IPS-NIHi11 (cell line): ENCODE measurements at regions not wholly inside any gene's neighbourhood (a gene's known extent, or its start where the extent isn't known, plus 50 kb on each side); places are given as distances from the start of the nearest gene placed in this dataset.
"Not testable (repeated sequence)": the region's sequence is repeated elsewhere in the genome, so short reads cannot be mapped to it uniquely, and the experiment has no call there.

Experiments used
- DNase-seq: peaks from one replicate; pipeline ENCODE4 v3.0.0; 2012; ENCODE audit warnings: mixed read lengths, low spot score

DNA sequence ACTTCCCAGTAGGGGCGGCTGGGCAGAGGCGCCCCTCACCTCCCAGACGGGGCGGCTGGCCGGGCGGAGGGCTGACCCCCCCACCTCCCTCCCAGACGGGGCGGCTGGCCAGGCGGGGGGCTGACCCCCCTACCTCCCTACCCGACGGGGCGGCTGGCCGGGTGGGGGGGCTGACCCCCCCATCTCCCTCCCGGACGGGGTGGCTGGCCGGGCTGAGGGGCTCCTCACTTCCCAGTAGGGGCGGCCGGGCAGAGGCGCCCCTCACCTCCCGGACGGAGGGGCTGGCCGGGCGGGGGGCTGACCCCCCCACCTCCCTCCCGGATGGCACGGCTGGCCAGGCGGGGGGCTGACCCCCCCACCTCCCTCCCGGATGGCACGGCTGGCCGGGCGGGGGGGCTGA lies 508.1 kb upstream of the PHF14 start:
- DNase-seq, result not testable (repeated sequence)

DNA sequence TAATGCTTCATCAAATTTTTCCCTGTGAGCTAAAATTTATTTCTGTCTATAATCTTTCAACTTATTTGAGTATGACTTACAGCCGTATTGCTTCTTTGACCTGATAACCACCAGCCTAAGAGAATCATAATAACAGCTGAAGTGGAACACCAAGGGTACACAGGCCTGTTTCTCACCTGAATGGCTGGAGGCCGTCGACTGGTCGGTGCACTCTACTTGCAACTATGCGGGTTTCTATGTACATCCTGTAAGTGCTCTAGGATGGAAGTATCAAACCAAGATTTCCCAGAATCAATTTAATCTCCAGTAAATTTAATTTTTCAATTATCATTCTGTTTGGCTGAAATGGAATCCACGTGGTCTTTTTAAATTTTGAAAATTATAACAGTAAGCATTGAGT lies 504.8 kb upstream of the PHF14 start:
- DNase-seq, result no peak

DNA sequence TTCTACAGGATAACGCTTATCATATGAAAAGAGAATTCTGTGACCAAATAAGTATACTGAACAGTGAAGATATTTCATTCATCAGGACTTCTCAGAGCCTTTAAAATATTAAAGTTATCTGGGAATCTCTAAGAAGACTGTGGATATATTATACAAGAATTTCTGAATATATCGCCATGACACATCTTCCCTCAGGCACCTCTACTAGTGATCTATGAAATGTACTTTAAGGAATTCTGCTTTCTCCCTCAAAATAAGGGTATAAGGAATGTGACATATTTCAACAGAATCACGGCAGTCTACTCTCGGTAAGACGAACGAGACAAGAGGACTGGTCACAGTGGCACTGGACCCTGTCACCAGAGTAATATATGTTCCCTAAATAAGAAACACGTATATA lies 504.2 kb upstream of the PHF14 start:
- DNase-seq, result no peak

DNA sequence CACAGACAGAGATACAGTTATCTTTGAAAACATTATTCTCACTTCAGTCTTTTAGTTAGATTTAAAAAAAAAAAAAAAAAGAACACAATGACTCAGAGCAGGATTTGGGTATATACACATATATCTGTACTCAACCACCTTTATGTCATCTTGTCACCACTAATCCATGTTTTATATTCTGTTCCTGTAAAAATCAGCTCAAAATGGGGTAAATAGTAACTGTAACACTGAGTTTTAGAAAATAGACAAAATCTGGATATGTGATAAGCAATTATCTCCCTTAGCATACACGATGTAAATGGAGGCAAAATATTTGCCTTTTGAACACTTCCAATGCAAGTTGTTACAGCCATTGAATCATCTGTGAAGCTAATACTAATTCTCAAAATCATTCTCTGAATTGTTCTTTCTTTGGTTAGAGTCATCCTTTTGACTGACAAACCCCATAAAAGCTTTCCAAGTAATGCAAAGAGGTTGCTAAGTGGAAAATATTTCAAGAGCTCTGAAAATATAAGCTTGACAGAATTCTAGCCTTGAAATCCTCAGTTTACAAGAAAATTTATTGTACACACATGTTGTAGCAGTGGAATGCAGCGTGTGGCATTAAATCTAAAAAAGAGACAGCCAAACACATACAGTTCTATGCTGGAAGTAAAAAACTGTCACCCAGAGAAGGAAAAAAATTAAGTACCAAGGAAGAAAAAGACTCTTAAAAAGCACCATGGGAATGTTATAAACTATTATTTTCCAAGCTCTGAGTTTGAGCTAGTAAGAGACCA lies 502.2 kb upstream of the PHF14 start:
- DNase-seq, result no peak

DNA sequence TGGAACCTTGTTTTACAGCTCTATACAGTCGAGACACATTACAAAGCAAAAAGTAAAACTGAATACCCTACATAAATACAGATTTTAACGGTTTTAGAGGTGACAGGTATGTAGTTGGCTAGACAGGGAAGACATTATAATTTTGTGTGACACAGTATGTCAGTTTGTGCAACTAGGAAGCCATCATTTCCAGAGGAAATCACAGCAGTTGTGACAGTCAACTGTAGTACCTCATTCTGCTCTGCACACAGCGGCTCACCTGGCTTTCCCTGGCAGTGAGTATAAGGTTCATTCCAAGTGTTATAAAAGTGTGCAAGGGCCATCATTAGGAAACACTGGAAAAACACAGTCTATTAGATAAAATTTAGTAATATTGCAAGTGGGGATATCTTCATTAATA lies 501.6 kb upstream of the PHF14 start:
- DNase-seq, result no peak

DNA sequence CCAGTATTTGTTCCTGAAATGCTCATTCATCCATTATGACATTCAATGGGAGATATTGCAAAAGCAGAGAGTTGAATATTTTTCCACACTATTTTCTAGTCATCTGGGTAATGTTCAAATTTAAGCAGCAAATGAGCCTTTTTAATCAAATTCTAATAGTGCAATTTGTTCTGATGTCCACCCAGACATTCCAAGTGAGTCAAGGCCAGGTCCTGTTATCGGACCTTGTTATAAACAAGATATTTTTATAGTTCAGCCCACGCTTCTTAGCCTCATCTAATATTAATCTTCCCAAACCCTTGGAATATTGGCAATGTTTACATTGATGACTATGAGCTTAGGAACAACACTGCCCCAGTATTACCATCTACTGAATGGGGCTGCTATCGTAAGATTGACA lies 500.1 kb upstream of the PHF14 start:
- no peak for DNase-seq

DNA sequence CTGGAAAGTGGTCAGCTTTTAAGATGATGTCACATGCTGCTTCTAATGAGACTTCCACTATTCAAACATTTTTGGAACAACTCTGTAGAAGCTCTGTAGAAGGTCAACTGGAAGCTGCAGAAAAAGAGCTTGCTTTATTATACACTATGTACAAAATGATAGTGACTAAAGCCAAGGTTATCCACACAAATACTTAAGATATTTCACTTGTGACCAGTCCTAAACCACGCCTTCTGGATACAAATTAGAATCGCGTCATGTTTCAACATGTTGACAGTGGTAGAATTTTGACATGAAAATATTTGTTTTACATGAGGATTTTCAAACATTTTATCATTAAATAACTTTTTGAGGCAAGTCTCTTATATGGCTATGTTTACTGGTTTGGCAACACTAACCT lies 499.6 kb upstream of the PHF14 start:
- DNase-seq, result no peak

DNA sequence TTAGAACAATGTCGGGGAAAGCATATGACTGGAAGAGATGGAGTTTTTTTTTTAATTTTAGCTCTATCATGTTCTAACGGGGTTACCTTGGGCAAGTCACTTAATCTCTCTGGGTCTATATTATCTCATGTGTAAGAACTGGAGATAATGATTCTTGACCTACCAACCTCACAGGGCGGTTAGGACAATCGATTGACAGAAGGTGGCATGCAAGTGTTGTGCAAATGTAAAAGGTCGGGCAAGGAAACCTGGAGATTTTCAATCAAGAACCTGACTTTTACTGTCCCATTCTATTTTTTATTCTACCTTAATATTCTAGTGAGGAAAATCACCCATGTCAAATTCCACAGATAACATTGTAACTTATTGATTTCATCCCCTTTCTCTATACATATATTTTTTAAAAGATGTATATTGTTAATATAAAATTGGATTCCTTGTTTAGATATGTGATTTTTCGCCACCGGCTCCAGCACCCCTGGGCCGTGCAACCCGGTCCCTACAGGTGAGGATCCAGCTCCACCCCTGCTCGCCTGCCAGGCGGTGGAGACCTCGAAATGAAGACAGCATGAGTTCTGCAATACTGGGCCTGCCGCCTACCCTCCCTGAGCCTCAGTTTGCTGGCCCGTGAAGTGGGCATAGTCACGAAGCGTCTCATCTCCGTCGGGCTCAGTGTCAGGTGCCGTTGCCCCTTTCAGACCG lies 497.6 kb upstream of the PHF14 start:
- no peak for DNase-seq

DNA sequence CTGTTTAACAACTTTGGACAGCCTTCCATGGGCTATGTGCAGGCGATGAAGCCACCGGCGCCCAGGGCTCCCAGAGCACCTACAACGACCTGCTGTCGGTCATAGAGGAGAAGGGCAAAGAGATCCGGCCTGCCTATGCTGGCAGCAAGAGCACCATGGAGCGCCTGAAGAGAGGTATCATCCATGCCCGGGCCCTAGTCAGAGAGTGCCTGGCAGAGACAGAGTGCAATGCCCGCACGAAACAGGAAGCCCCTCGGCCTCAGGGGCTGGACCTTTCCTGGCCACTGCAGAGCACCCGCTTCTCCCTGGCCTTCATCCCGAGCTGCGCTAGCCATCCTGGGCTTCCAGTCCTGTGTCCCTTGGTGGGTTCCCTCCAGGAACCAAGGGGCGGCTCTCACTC lies 497.0 kb upstream of the PHF14 start:
- DNase-seq, result no peak

DNA sequence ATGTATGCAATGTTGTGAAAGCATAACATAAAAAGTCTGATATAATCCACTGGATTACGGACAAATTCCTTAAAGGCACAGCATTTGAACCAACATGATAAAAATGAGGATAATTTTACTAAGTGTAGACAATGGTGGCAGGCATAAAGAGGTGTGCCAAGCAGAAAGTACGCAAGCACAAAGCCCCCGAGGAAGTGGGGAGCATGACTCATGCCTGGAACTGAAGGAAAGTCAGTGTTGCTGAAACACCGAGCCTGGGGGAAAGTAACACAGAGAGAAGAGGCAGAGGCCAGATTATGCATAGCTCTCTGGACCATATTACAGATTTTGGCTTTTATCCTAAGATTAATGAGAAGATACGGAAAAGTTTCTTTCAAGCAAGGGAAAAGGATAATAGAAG lies 490.0 kb upstream of the PHF14 start:
- no peak for DNase-seq

DNA sequence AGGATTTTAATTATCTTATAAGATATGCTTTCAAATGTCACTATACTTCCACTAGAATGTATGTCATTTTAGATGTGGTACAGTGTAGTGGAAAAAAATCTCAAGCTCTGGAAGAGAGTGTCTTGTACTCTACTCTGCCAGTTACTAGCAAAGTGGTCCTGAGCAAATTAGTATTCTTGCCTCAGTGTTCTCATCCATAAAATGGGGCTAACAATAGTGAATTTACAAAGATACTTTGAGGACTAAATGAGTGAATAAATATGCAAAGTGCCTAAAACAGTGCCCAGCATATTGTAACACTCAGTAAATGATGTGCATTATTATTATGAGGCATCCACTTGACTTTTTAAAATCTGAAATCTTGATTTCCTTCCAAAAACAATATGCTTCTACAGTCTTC lies 488.9 kb upstream of the PHF14 start:
- no peak for DNase-seq

DNA sequence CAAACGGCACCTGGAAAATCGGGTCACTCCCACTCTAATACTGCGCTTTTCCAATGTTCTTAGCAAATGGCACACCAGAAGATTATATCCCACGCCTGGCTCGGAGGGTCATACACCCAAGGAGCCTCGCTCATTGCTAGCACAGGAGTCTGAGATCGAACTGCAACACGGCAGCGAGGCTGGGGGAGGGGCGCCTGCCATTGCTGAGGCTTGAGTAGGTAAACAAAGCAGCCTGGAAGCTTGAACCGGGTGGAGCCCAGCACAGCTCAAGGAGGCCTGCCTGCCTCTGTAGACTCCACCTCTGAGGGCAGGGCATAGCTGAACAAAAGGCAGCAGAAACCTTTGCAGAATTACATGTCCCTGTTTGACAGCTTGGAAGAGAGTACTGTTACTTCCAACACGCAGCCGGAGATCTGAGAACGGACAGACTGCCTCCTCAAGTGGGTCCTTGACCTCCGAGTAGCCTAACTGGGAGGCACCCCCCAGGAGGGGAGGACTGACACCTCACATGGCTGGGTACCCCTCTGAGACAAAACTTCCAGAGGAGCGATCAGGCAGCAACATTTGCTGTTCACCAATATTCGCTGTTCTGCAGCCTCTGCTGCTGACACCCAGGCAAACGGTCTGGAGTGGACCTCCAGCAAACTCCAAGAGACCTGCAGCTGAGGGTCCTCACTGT lies 472.3 kb upstream of the PHF14 start:
- DNase-seq, result not testable (repeated sequence)

DNA sequence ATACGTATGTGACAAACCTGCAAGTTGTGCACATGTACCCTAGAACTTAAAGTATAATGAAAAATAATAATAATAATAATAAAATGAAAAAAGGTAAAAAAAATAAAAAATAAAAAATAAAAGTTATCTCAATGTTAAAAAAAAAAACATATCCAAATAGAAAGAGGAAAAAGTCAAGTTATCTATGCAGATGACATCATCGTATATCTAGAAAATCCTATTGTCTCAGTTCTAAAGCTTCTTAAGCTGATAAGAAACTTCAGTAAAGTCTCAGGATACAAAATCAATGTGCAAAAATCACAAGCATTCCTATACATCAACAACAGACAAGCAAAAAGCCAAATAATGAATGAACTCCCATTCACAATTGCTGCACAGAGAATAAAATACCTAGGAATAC lies 466.6 kb upstream of the PHF14 start:
- DNase-seq, result no peak

DNA sequence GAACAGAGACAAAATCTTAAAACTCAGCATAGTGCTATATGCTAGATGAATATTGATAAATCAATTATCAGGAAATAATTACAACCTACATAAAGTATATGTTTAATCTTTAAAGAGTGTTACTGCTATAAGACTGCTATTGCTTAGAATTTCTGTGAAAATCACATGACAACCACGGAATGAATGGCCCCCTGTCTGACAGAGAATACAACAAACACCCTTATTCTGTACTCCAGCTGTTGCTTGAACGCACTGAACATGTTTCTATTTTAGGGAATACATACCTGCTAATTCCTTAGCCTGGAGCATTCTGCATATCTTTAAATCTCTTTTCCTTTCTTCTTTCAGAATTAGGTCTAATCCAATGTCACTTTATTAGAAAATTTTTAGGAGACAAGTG lies 452.4 kb upstream of the PHF14 start:
- no peak for DNase-seq

DNA sequence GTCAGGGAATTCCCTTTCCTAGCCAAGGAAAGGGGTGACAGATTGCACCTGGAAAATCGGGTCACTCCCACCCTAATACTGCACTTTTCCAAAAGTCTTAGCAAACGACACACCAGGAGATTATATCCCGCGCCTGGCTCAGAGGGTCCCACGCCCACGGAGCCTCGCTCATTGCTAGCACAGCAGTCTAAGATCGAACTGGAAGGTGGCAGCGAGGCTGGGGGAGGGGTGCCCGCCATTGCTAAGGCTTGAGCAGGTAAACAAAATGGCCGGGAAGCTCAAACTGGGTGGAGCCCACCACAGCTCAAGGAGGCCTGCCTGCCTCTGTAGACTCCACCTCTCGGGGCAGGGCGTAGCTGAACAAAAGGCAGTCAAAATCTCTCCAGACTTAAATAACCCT lies 440.2 kb upstream of the PHF14 start:
- DNase-seq, result not testable (repeated sequence)

DNA sequence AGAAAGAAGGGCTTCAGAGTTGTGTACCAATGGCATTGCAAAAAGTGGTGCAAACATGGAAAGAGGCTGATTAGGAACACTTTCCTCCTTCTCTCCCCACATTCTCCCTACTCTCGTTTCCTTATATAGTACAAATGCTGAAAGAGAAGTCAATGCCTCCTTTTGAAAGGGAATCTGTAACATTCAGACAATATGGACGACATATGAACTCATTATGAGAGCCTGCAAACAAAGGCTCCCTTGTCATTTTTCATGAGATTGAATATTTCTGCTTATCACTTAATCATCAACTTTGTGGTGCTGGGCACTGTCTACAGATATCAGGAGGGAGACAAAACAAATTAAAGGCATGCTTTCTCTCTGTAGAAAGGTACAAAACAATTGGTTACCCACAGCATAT lies 437.1 kb upstream of the PHF14 start:
- no peak for DNase-seq

DNA sequence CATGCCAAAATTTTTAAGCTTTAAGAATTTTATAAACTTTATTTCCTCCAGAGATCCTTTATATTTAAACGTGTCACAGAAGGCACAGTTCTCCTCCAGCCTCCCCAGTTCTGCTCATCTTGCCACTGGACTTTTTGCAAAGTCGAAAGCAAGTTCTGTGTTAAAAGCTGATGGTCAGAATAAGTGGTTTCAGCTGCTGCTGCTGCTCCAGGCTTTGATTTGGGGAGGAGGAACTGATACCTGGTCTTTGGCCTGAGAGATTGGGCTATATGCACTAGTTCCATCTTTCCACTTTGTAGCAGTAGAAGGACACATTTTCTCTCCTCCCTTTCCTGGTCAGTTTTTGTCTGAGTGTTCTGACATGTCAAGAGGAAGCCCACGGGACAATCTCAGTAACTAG lies 435.9 kb upstream of the PHF14 start:
- DNase-seq, result no peak

DNA sequence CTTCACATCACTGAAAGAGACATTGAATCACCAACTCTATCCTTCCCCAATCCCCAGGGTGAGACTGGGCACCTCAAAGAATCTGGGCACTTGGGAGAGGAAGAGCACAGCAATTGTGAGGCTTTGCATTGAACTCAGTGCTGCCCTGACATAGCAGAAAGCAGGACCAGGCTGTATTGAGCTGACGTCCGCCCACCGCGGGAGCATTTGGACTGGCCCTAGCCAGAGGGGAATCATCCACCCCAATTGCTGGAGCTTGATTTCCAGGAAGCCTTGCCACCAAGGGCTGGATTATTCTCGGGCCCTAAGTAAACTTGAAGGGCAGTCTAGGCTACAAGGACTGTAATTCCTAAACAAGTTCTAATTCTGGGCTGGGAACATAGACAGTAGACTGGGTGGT lies 416.3 kb upstream of the PHF14 start:
- DNase-seq, result no peak

DNA sequence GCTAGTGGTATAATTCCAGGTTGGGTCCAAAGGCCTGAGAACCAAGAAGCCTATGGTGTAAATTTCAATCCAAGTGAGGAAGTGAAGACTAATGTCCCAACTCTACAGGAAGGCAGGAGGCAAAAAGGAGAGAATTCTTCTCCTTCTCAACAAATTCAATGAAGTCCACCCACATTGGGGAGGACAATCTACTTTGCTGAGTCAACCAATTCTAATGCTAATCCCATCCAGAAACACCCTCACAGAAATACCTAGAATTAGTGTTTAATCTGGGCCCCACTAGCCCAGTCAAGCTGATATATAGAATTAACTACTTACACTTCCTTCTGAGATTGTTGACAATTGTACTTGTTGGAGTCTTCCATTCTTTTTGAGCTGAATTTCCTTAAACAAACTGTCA lies 413.2 kb upstream of the PHF14 start:
- no peak for DNase-seq

DNA sequence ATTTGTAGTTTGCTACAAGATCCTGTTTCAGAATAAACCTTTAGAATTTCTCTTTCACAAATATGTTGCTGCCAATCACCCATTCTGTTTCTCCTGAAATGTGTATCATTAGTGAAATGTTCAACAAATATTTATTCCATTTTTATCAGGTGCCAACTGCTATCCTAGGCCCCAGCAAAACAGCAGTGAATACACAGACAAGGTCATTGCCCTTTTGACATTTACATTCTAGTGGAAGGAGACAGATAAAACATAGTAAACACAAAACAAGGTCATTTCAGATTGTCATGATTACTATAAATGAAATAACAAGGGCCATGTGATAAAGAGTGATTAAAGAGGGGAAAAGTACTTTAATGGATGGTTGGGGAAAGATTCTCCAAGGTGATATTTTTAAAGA lies 404.8 kb upstream of the PHF14 start:
- no peak for DNase-seq

DNA sequence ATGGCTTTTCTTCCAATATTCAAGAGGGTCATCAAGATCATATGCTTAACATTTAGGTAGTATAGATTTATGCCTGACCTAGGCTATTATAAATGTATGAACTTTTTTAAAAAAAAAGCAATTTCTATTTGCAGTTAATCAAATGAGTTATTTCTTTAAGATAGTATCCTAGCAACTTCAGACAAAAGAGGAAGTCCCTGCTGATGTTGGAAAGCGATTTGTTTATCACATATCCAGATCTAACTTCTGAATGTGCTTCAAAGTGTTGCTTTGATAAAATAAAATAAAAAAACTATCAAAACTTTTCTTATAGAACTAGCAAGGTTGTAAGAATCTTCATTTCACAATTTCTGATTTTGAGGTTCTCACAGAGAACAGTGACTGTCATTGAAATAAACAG lies 401.9 kb upstream of the PHF14 start:
- no peak for DNase-seq

DNA sequence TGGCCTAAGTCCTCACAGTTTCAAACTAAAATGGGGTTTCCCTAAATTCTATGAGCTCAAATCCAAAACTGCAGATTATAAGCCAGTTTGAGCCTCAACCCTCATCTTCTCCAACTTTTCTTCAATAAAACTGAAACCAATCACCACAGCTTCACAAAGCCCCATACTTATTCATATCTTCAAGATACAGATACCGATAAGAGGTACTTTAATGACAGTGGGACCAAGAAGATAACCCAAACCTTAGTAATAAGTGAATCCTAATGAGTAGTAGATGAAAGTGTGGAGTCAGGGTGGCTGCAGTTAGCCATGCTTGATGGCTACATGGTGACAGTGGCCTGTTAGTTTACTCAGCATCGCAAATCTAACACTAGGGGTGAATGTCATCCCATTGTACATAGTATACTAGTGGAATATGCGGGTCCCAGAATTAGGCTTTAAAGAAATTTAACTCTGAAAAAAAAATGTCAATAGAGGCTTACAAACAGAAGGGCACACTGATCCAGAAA lies 395.8 kb upstream of the PHF14 start:
- DNase-seq, result no peak

DNA sequence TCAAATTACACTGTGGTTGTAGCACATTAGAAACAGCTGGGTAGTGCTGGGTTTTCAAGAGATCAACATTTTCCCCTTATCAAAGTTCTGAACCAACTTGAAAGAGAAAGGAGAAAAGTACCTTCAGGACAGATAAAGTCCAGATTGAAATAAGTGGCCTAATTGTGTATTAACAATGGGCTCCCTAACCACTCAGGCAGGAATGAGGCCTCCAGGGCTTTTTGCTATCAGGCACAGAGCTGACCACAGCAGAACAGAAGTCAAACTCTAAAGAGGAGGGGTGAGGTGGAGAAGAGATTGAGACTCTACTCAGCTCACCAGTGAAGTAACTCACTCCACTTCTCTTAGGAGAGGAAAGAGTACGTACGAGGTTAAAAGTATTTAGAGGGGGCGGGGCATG lies 394.1 kb upstream of the PHF14 start:
- no peak for DNase-seq
